ENCODE measurements at regions not wholly inside any gene's neighbourhood (a gene's known extent, or its start where the extent isn't known, plus 50 kb on each side); places are given as distances from the start of the nearest gene placed in this dataset.
"Not testable (repeated sequence)": the region's sequence is repeated elsewhere in the genome, so short reads cannot be mapped to it uniquely, and the experiment has no call there.

GRCh38 chr2:110316051-110316865 is 103.9 kb upstream of the MTLN start:
- H4K20me1 ChIP-seq (ENCODE audit: insufficient read depth, low read length); H3K4me2 ChIP-seq (ENCODE audit: low read length); H3K27ac ChIP-seq (ENCODE audit: low read depth, low read length, poor library complexity, severe bottlenecking); H3K4me1 ChIP-seq (ENCODE audit: insufficient read depth, low read length, poor library complexity, severe bottlenecking); DNase-seq (ENCODE audit: low spot score); H2AFZ ChIP-seq (ENCODE audit: low read length); H3K9me3 ChIP-seq (ENCODE audit: low read length); H3K79me2 ChIP-seq (ENCODE audit: insufficient read depth, low read depth, low read length); H3K36me3 ChIP-seq (ENCODE audit: insufficient read depth, low read length); CTCF ChIA-PET (ENCODE audit: unreplicated experiment); BruUV-seq (replicated peaks); intact Hi-C loops (cut with micrococcal nuclease; ENCODE audit: unreplicated experiment); POLR2A ChIA-PET; H3K9me2 ChIP-seq (ENCODE audit: insufficient read depth, low read length); H3K4me3 ChIP-seq (ENCODE audit: low read depth, low read length, poor library complexity, severe bottlenecking): not testable (repeated sequence)

- DNase-seq (ENCODE audit: low spot score); BruUV-seq (replicated peaks); H3K79me2 ChIP-seq (ENCODE audit: insufficient read depth, low read depth, low read length); H2AFZ ChIP-seq (ENCODE audit: low read length); H3K4me3 ChIP-seq (ENCODE audit: low read depth, low read length, poor library complexity, severe bottlenecking); H3K4me1 ChIP-seq (ENCODE audit: insufficient read depth, low read length, poor library complexity, severe bottlenecking); CTCF ChIA-PET (ENCODE audit: unreplicated experiment); H3K9me2 ChIP-seq (ENCODE audit: insufficient read depth, low read length); H3K36me3 ChIP-seq (ENCODE audit: insufficient read depth, low read length); H4K20me1 ChIP-seq (ENCODE audit: insufficient read depth, low read length); POLR2A ChIA-PET; intact Hi-C loops (cut with micrococcal nuclease; ENCODE audit: unreplicated experiment); H3K4me2 ChIP-seq (ENCODE audit: low read length); H3K27ac ChIP-seq (ENCODE audit: low read depth, low read length, poor library complexity, severe bottlenecking); H3K9me3 ChIP-seq (ENCODE audit: low read length): not testable (repeated sequence)
Observed at GRCh38 chr2:110315054-110315820, 102.9 kb upstream of the MTLN start.

GRCh38 chr2:110314472-110314871 is 102.1 kb upstream of the MTLN start:
- CTCF ChIA-PET (ENCODE audit: unreplicated experiment); intact Hi-C loops (cut with micrococcal nuclease; ENCODE audit: unreplicated experiment); H3K79me2 ChIP-seq (ENCODE audit: insufficient read depth, low read depth, low read length): not testable (repeated sequence)

GRCh38 chr2:110313032-110313431 is 100.7 kb upstream of the MTLN start:
- POLR2A ChIA-PET = not testable (repeated sequence)

More at GRCh38 chr2:110314472-110314871, 102.1 kb upstream of the MTLN start:
- H4K20me1 ChIP-seq (ENCODE audit: insufficient read depth, low read length); H3K36me3 ChIP-seq (ENCODE audit: insufficient read depth, low read length); H3K27ac ChIP-seq (ENCODE audit: low read depth, low read length, poor library complexity, severe bottlenecking); H3K9me3 ChIP-seq (ENCODE audit: low read length); DNase-seq (ENCODE audit: low spot score); H3K9me2 ChIP-seq (ENCODE audit: insufficient read depth, low read length); BruUV-seq (replicated peaks); POLR2A ChIA-PET; H3K4me1 ChIP-seq (ENCODE audit: insufficient read depth, low read length, poor library complexity, severe bottlenecking); H3K4me3 ChIP-seq (ENCODE audit: low read depth, low read length, poor library complexity, severe bottlenecking); H2AFZ ChIP-seq (ENCODE audit: low read length); H3K4me2 ChIP-seq (ENCODE audit: low read length): not testable (repeated sequence)

GRCh38 chr2:110311713-110312444 is 99.5 kb upstream of the MTLN start:
- H3K79me2 ChIP-seq (ENCODE audit: insufficient read depth, low read depth, low read length); CTCF ChIA-PET (ENCODE audit: unreplicated experiment); H3K4me1 ChIP-seq (ENCODE audit: insufficient read depth, low read length, poor library complexity, severe bottlenecking); H3K9me2 ChIP-seq (ENCODE audit: insufficient read depth, low read length); H2AFZ ChIP-seq (ENCODE audit: low read length); POLR2A ChIA-PET; H3K4me2 ChIP-seq (ENCODE audit: low read length); BruUV-seq (replicated peaks); H3K27ac ChIP-seq (ENCODE audit: low read depth, low read length, poor library complexity, severe bottlenecking); H3K4me3 ChIP-seq (ENCODE audit: low read depth, low read length, poor library complexity, severe bottlenecking); intact Hi-C loops (cut with micrococcal nuclease; ENCODE audit: unreplicated experiment); H3K36me3 ChIP-seq (ENCODE audit: insufficient read depth, low read length); H3K9me3 ChIP-seq (ENCODE audit: low read length); H4K20me1 ChIP-seq (ENCODE audit: insufficient read depth, low read length); DNase-seq (ENCODE audit: low spot score): not testable (repeated sequence)

More at GRCh38 chr2:110313032-110313431, 100.7 kb upstream of the MTLN start:
- H3K27ac ChIP-seq (ENCODE audit: low read depth, low read length, poor library complexity, severe bottlenecking); H2AFZ ChIP-seq (ENCODE audit: low read length); H3K36me3 ChIP-seq (ENCODE audit: insufficient read depth, low read length); H3K9me2 ChIP-seq (ENCODE audit: insufficient read depth, low read length); H3K79me2 ChIP-seq (ENCODE audit: insufficient read depth, low read depth, low read length); DNase-seq (ENCODE audit: low spot score); H4K20me1 ChIP-seq (ENCODE audit: insufficient read depth, low read length); BruUV-seq (replicated peaks); H3K4me2 ChIP-seq (ENCODE audit: low read length); H3K4me3 ChIP-seq (ENCODE audit: low read depth, low read length, poor library complexity, severe bottlenecking); H3K9me3 ChIP-seq (ENCODE audit: low read length); intact Hi-C loops (cut with micrococcal nuclease; ENCODE audit: unreplicated experiment); H3K4me1 ChIP-seq (ENCODE audit: insufficient read depth, low read length, poor library complexity, severe bottlenecking); CTCF ChIA-PET (ENCODE audit: unreplicated experiment): not testable (repeated sequence)

GRCh38 chr2:110310988-110311475 is 98.7 kb upstream of the MTLN start:
- POLR2A ChIA-PET; H3K9me2 ChIP-seq (ENCODE audit: insufficient read depth, low read length); H3K36me3 ChIP-seq (ENCODE audit: insufficient read depth, low read length); DNase-seq (ENCODE audit: low spot score); H2AFZ ChIP-seq (ENCODE audit: low read length); H3K79me2 ChIP-seq (ENCODE audit: insufficient read depth, low read depth, low read length); H3K4me3 ChIP-seq (ENCODE audit: low read depth, low read length, poor library complexity, severe bottlenecking); BruUV-seq (replicated peaks); H3K27ac ChIP-seq (ENCODE audit: low read depth, low read length, poor library complexity, severe bottlenecking); H4K20me1 ChIP-seq (ENCODE audit: insufficient read depth, low read length); H3K4me2 ChIP-seq (ENCODE audit: low read length); intact Hi-C loops (cut with micrococcal nuclease; ENCODE audit: unreplicated experiment); CTCF ChIA-PET (ENCODE audit: unreplicated experiment); H3K4me1 ChIP-seq (ENCODE audit: insufficient read depth, low read length, poor library complexity, severe bottlenecking); H3K9me3 ChIP-seq (ENCODE audit: low read length): not testable (repeated sequence)

All from OCI-LY7 (cell line).